GM19043 (cell line): ENCODE measurements at regions not wholly inside any gene's neighbourhood (a gene's known extent, or its start where the extent isn't known, plus 50 kb on each side); places are given as distances from the start of the nearest gene placed in this dataset.
A peak's percentile ranks its signal among the peaks of the same experiment; 100 is the strongest.
"Not testable (repeated sequence)": the region's sequence is repeated elsewhere in the genome, so short reads cannot be mapped to it uniquely, and the experiment has no call there.

ENCODE experiments used
- ATAC-seq: cut with Tn5 transposase; IDR thresholded peaks from one replicate; pipeline ENCODE4 v1.9.1; 2021; ENCODE audit warnings: low read depth; ENCODE audit not compliant: unreplicated experiment

DNA sequence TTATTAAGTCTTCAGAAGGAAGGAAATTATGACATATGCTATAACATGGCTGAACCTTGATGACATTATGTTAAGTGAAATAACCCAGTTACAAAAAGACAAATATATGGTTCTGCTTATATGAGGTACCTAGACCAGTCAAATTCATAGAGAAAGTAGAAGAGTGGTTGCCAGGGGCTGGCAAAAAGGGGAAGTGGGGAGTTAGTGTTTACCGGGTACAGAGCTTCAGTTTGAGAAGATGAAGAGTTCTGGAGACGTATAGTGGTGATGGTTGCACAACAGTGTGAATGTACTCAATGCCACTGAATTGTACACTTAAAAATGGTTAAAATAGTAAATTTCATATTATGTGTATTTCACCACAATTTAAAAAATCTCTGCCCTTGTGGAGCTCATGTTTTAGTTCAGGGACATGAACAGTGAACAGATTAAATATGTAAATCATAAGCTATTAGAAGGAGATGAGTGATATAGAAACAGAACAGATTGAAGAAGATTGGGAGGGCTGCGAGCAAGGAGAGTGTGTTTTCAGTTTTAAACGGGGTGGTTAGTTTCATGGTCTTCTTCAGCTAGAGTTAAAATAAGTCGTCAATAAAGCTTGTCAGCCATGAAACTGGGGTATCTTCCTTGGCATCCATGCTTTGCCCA lies 355.2 kb downstream of the KCNRG start:
- ATAC-seq = peak; percentile 42

DNA sequence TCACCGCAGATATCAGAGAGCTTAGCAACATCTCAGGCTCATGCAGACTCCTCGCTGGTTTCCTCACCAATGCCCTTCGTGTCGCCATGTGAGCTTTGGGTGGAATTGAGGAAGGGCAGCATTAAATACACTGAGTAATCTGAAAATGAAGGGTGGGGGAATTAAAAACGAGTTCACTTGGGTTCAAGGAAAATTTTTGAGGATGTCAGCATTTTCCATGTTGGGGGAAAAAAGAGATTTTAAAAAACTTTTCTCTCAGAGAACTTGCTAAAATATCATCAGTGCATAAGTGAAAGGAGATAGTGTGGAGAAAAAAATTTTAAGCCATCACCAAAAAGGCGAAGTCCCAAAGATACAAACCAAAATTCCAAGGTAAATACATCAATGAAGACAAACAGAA lies 359.3 kb downstream of the KCNRG start:
- no peak for ATAC-seq

DNA sequence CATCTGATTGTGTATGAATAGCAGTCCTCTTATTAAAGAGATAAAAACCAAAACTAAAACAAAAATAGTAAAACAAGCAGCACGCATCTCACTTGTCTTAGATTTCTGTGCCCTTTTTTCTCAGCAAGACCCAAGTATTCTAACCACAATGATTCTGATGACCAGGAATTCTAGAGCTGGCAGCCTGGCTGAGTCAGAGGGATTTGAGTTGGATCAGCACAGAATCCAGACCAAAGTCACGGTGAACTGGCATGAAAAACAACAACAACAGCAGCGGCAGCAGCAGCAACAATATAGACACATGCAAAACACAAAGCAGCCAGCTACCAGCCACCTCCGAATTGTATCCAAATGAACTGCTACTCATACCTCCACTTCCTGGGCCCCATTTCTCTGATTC lies 360.5 kb downstream of the KCNRG start:
- no peak for ATAC-seq

DNA sequence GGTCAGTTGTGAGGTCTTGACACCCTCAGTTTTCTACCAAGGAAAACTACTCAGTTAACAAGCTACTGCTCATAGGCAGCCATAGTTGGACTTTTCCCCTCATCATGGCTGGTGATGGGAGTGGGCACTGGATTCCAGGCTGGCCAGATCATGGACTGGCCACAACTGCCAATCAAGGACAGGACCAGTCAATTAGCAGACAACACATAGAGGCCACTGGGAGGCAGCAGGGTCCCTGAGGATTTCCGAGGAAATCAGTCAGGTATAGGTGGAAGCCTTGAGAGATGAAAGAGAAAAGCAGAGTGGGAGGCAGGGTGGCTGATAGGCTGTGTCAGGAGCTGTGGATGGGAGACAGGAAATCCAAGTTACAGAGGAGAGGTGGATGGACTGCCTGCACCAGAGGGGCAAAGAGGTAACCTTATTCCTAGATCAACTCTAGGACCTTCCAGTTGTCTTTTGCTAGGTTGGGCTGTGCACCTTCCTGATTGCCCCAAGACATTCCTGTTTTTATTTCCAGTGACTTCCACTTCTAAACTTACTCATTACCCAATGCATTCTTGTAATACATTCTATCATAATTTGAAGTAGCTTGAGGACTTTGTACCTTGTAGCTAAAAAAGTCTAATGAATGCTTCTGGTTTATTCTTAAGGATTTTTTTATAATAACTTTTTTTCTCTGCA lies 361.8 kb downstream of the KCNRG start:
- ATAC-seq = no peak

DNA sequence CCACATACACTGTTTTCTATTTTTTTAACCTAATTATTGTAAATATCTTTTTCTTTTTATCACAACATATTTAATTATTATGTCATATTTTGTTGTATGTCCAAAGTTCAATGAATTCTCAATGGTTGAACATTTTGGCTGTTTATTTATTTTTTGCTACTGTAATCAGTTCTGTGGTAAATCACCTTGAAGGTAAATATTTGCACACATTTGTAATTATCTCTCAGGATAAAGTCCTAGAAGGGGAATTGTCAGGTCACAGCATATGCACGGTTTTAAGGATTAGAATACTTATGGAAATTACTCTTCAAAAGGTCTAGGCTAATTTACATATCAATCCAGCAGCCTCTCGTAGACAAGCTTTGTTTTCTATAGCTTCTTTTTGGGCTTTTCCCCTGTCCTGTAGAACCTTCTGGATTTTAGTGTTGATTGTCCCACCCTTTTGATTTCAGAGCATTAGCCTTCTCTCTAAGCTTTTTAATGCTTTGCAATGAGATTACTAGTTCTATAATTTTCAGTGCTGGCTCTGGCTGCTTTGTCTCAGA lies 362.6 kb downstream of the KCNRG start:
- ATAC-seq = no peak

DNA sequence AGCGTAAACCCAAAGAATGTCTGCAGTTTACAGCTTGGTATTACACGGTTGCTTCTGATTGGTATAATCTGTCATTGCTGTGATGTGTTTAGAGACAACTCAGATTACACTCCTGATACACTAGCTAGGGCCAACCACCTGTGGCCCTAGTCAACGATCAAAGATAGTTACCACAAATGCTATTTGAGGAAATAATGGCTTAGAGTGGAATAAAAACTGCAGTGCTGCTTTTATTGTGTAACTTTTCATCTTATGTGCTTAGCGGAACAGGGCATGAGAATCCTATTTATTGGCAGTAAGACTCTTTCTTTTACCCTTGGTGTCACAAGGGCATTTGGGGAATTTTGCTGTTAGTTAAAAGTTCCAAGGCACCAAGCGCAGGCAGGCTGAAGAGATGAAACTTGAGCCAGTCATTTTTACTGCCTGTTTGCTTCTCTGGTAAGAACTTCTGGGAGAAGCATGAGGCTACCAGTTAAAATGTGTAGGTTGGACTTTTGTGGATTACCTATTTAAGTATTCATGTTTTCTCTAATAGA lies 363.3 kb downstream of the KCNRG start:
- no peak for ATAC-seq

DNA sequence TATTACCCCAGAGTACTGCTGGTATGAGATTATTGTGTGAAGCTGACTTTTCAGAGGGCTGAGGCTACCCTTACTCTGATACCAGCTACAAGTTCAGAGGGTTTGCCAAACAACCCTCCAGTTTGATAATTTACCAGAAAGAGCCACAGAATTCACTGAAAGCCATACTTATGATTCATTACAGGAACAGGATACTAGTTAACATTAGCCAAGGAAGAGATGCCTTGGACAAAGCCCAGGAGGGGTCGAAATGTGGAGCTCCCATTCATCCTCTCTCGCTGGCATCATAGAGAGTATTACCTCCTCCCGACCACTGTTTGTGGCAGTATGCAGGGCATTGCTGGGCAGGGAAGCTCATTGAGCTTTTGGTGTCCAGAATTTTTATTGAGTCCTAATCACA lies 364.3 kb downstream of the KCNRG start:
- no peak for ATAC-seq

DNA sequence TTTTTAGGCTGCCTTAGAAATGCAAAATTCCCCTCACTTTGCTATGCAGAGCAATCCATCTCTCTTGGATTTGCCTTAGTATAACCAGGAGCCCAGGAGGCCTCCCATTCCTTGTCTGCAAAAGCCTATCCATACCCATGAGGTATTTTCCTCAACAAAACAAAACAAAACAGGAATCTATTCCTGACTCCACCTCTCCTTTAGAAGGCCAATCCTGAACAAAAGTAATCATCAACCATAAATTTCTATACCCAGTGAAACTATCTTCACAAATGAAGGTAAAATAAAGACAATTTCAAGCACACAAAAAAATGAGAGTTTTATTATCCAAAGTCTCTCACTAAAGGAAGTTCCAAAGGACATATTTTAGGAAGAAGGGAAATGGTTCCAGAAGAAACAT lies 365.7 kb downstream of the KCNRG start:
- ATAC-seq = no peak

DNA sequence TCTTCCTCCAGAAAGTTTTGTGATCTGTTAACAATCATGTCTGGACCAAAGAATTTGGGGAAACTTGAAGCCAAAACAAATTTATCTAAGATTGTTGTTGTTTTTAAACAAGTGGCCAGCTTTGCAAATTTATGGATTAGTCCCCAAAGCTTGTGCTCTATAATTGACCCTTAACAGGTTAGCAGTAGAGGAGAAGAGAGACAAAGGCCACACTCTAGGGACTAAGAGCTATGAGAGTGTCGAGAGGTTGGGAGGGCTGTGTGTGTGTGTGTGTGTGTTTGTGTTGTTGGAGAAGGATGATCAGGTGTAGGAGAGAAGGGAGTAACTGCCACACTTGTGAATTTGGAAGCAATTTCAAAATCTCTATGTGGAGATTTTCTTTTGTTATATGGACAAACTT lies 367.3 kb downstream of the KCNRG start:
- ATAC-seq = no peak

DNA sequence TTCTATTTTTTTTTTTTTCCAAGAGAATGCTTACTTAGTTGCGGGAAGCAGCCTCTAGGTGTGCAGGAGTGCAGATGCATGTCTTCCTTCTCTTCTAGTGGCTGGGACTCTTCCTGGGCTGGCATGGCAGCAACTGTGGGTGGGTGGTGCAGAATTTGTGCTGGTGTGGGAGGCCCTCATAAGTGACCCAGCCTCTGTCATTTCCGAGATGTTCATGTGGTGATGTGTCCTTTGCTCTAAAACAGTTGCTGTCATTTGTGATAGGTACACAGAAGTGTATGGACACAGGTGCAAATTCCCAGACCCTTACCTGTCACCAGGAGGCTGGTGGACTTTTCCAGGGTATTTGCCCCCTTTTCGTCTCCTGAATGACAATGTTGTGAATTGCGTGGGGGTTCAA lies 367.7 kb downstream of the KCNRG start:
- no peak for ATAC-seq

DNA sequence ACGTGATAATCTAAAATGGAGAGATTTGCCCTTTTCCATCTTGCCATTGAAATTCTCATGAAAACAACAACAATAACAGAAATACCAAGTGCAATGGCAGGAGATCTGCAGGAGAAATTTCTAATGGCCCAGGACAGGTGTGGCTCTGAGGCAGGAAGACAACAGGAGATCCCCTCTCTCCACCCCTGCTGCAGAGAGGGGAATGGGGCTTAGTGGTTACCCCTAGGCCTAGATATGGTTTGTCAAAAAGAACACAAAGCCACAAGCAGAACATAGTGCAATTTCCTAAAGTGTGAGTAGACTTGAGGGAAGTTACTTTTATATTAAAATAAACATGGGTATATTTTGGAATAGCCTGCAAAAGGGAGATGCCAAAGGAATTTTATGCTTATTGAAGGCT lies 369.5 kb downstream of the KCNRG start:
- no peak for ATAC-seq

DNA sequence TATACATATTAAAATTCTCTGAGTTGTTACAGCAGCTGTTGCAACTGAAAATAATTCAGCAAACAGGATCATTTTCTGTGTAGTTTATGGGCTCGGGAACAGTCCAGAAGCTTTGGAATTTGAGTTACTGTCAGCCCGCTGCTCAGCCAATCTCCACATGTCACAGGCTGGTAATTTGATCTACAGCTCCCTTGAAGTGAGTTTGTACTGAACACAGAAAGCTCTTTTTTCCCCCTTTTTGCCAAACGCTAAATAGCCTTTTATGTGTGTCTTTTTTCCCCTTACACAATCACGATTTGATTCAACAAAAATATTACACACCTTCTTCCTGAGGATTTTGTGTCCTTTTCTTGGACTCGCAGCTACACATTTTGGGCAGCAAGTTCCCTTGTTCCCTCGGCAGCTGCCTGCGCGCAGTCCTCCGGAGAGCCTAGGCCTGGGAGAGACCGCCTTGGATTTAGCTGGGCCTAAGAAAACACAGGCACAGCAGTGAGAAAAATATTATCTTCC lies 371.4 kb downstream of the KCNRG start:
- ATAC-seq = no peak

DNA sequence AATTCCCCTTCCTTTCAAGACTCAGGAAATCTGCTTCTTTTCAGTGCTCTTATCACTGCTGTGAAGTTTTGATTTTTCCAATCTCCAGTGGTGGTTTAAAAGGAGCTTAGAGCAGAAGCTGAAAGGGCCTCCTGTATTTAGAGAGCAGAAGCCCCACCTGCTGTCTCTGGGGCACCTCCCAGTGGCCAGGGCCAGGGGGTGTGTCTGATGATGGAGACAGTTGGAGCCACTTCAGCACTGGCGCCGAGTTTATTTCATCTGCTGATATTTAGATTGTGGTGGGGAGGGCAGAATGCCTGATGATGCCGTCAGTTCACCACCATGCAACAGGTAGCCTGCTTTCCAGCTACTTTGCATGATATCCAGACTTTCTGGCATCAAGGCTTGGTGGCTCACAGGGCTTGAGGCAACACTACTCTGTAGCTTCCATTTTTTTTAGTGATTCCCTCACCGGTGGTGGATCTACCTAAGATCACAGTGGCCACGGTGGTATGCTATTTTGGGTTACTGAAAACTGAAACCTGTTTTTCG lies 371.9 kb downstream of the KCNRG start:
- ATAC-seq = no peak

DNA sequence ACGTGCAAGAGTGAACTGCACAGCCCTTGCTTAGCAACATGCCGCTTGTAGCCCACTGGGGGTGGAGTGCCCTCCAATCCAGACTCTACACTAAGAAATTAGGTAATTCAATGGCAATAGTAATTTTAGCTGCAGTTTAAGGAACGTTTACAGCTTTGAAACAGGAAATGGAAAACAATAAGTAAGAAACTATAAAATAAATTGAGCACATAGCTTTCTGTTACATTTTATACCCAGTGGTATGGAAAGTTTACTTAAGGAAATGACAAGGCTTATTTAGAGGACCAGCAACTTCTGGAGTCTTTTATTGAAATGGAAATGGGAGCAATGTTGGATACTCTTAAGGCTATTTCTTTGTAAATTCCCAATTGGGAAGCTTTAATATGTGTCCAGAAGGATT lies 373.2 kb downstream of the KCNRG start:
- no peak for ATAC-seq

DNA sequence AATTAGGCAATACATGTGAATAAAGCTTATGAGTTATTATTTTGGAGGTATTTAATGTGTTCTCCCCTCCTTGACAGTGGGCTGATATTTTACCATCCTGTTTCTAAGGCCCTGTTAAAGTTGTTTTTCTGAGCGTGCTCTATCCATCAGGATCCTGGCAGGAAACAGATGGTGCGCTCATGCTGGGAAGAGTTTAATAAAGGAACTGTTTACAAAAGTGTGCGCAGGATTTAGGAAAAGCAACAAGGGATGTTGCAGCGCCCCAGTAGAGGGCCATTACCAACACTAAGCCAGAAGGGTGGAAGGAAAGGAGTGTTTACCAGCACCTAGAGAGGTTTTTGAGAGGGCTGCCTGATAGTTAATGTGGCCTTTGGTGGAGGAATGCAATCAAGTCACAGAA lies 374.5 kb downstream of the KCNRG start:
- no peak for ATAC-seq

DNA sequence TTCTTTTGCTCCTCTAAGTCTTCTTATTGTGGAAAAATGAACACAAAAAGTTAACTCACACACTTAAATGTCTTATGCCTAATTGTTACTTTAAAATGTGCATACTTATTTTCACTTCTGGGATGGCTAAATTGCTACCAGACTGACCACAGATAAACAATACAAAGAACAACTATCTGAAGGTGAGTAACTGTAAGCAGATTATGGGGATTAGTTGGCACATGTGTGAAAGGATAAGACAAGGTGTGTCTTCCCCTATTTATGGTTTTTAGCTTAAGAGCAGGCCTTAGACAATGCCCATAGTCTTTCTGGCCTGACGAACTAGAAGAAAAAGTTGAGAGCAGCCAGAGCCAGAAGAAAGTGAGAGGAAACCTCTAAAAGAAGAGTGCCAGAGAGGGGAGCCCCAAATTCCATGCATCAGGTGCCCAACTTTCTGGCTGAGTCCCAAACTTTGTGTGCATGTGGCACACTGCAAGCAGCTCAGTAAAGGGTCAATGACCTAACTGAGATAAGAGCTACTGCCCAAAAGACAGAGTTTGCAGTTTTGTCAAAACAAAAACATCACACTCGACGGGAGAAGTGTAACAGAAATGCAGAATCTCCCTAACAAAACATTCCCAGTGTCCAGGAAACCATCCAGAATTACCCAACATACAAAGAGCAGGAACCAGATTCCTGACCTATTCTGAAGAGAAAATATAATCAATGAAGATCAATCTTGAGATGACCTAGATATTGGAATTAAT lies 375.4 kb downstream of the KCNRG start:
- ATAC-seq = no peak

DNA sequence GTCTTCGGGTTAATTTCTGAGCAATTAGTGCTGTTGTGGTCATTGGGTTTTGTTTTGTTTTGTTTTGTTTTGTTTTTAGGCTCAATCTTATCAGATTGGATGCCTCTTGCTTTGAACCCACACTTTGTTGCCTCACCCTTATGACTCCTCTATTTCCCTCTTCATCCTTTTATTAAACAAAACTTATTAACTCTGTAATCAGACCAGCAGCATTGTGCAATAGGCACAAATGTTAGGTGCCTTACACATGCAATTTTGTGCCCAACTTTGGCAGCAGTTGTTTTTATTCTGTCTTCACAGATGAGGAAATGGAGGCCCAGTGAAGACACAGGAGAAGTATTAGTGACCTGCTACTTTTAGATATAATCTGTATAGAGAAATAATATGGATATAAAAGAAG lies 377.7 kb downstream of the KCNRG start:
- ATAC-seq = no peak

DNA sequence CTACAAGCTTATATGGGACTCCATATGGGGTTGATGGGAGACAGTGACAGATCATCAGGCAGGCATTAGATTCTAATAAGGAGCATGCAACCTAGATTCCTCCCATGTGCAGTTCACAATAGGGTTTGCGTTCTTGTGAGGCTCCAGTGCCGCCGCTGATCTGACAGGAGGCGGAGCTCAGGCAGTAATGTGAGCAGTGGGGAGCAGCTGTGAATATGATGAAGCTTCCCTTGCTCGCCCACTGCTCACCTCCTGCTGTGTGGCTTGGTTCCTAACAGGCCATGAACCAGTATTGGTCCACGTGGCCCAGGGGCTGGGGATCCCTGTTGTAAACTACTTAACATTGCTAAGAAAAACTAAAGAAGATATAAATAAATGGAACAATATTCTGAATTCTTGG lies 378.4 kb downstream of the KCNRG start:
- no peak for ATAC-seq

DNA sequence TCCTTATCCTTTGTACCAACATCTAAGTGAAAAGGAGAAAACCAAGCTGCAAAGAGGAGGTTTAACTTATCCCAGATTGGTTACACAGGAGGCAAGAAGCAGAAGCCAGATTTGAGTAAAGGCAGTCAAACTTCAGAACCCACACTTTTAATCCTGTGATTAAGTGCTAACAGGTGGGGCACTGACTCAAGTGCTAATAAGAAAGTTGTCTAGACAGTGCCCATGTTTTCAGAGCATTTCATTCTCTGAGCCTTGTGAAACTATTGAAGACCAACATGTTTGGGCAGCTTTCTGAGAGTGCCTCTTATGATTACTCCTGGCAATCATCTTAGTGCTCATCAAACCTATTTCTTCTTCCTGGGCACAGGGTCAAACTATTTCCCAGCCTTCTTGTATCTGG lies 380.8 kb downstream of the KCNRG start:
- no peak for ATAC-seq

DNA sequence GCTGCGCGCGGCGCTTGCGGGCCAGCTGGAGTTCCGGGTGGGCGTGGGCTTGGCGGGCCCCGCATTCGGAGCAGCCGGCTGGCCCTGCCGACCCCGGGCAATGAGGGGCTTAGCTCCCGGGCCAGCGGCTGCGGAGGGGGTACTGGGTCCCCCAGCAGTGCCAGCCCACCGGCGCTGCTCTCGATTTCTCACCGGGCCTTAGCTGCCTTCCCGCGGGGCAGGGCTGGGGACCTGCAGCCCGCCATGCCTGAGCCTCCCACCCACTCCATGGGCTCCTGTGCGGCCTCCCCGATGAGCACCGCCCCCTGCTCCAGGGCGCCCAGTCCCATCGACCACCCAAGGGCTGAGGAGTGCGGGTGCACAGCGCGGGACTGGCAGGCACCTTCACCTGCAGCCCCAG lies 381.4 kb downstream of the KCNRG start:
- not testable (repeated sequence) for ATAC-seq
